GM18507 (cell line): ENCODE measurements at regions not wholly inside any gene's neighbourhood (a gene's known extent, or its start where the extent isn't known, plus 50 kb on each side); places are given as distances from the start of the nearest gene placed in this dataset.

Experiments used
- DNase-seq: peaks from one replicate; pipeline ENCODE4 v3.0.0; 2011; ENCODE audit warnings: low read depth; ENCODE audit not compliant: insufficient read length; ENCODE audit errors: extremely low spot score
- FAIRE-seq: peaks from 2 replicates; lab custom pipeline; 2011; peaks lifted over from hg19 to GRCh38; lab: Jason Lieb, UNC

DNA sequence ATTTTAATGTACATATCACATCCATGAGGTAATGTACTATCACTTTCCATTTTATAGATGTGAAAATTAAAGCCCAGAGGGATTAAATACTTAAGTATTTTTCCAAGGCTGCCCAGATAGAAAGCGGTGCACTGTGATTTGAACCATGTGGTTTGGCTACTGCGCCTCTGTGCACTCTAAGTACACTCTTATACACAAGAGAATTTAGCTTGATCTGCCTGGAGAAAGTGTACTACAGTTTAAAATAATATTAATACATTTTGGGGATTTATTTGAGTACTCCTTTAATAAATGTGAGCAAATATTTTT is 360.4 kb upstream of the ACTBL2 start:
- FAIRE-seq (no peak), DNase-seq (no peak)

- DNase-seq (no peak), FAIRE-seq (no peak)
These were observed 359.9 kb upstream of the ACTBL2 start for GRCh38 chr5:57842364-57843058.

DNA sequence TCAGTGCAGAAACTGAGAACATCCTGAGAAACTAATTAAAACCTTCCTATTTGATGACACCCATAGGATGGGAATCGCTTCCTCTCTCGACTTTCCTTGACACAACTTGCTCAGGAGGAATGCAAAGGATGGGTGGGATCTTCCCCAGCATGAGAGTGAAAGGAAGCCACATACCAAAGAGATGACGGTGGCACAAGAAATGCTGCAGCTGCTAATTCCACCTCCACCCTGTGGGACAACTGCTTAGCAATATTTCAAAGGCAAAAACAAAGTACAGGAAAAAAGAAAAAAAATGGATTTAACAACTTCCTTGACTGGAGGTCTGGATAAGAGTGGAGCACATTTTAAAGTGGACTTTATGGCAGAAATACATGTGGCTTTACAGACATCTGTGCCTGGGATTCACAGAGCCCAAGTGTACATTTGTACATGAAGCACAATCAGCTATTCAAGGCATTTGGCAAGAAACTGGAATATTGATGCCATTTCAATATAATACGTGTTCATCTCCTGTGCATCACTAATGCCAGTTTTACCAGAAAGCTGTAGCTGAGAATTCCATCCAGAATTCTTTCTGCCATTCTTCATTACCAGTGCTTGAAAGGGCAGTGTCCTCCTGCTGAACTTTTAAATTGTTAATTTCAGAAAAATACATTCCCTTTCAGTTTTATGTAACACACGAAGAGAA is 359.2 kb upstream of the ACTBL2 start:
- DNase-seq (no peak), FAIRE-seq (no peak)

DNA sequence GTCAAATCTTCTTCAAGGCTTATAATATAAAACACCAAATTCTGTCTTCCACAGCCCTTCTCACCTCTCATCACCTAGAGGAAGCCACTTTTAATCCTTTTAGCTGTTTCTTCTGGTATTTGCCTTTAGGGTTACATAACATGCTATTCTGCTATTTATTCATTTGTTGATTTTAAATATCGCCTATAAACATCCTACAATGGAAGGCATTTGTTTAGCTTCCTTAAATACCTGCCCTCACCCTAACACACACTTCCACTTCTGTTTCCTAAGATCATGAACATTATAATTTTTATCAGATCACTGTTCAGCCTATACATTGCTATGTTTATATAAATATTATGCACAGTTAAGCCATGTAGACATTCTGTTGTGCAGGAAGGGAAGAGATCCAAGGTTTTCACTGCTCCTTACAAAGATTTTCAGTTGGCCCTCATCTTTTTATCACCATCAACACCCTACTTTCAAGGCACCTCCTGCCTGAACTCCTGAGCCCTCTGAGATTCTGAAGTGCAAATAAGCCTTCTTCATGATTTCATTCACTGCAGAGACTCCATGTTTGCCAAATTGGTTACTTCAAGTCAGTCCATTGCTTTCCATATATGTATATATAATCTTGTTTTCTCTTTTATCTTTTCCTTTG is 356.9 kb upstream of the ACTBL2 start:
- FAIRE-seq (no peak), DNase-seq (no peak)

DNA sequence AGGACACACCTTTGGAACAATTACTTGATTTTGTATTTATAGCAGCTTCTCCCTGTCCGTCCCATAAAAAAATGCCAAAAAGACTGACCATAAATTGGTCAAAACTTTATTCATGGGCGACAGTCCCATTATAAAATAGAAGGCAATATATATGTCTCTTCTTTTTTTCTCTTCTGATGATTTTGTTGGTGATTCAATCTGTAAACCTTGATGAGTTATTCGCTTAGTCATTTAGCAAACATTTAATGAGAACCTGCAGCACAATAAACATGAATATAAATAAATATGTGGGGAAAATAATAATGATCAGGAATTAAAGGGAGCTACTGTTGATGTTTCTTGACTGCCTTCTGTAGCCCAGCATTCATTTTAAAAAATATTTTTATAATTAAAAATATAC is 356.4 kb upstream of the ACTBL2 start:
- FAIRE-seq (no peak), DNase-seq (no peak)

DNA sequence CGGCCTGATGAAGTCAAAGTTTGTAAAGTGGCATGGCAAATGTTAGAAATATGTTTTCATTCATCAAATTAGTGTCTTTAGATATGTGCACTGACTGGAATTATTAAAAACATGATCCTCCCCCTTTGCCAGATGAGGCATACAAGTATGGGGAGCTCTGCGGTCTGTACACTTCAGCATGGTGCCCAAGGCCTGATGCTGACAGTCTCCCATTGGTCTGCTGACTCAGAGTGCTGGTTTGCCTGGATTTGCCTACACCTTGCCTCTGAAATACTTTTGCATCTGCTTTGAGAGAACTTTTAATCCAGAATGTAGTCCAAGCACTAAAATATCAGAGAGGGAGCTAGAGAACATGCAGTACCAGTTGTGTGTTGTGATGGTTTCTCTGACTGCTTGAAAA is 354.3 kb upstream of the ACTBL2 start:
- DNase-seq (no peak), FAIRE-seq (no peak)

- DNase-seq (no peak), FAIRE-seq (no peak)
These were observed 353.7 kb upstream of the ACTBL2 start for GRCh38 chr5:57836331-57836730.

- DNase-seq (no peak), FAIRE-seq (no peak)
These were observed 352.4 kb upstream of the ACTBL2 start for GRCh38 chr5:57834829-57835608.

DNA sequence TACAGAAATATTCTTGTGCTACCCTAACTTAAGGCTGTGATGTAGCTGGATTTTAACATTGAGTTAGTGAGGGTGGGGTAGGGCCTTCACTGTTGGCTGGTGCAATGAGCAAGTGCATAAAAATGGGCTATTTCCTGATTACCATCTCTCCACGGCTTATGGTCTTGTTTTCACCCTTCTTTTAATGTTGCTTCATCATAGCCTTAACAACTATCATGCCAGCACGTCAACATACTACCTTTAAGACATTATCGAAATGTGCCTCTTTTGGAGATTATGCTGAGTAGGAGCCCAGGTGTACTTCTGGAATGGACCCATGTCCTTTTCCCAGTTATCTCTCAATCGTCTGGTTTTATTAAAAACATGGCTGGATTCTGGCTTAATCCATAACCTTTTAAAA is 350.9 kb upstream of the ACTBL2 start:
- FAIRE-seq (no peak), DNase-seq (no peak)

- DNase-seq (no peak), FAIRE-seq (no peak)
These were observed 350.3 kb upstream of the ACTBL2 start for GRCh38 chr5:57832875-57833274.

- DNase-seq: no peak
- no peak for FAIRE-seq
These were observed 349.3 kb upstream of the ACTBL2 start for GRCh38 chr5:57831932-57832331.

DNA sequence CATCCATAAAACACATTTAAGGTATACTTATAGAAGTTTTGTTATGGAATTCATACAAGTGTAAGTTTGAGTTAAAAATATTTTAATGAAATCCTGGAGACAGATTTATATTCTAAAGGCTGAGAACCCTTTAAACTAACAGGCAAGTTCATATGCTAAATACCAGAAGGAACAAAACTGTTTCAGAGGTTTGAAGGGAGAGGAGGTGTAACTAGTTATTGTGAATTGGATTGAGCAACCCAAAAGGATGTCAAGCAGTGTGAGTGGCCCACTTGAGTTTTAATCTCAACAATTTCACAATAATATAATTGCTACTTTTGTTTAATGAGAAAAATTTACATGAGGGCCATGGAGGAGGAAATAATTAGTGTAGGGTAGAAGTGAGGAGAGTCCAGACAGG is 348.5 kb upstream of the ACTBL2 start:
- FAIRE-seq: no peak
- no peak for DNase-seq

GRCh38 chr5:57828221-57828620 is 345.6 kb upstream of the ACTBL2 start:
- no peak for DNase-seq
- no peak for FAIRE-seq

DNA sequence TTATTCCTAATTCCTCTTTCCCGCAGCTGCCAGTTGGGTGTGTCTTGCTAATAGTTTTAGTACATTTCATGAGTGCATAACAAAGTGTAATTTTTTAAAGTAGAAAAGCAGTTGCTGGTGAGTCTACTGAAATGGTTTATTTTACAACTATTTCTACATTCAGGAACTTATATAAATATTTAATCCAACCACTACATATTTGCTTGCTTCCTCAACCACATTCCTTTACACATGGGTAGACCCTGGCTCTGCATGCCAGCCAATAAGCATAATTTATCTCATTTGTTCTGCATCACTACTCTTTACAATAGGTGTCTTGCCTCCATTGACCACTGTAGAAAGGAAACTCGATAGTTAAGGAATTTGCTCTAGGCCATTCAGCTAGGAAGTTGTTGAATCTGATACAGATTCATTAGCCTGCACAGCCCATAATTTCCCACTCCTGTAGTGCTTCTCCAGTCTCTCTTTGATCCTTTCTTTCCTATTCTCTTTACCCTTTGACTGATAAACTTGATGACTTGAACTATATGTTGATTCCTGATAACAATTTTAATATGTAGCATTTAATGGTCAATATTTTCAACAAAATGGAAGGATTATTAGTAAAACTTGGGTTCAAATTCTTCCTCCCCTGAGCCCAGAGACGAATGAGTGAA is 342.5 kb upstream of the ACTBL2 start:
- no peak for DNase-seq
- no peak for FAIRE-seq

GRCh38 chr5:57824623-57825022 is 342.0 kb upstream of the ACTBL2 start:
- DNase-seq (no peak), FAIRE-seq (no peak)

- no peak for FAIRE-seq
- no peak for DNase-seq
These were observed 341.4 kb upstream of the ACTBL2 start for GRCh38 chr5:57824047-57824446.

DNA sequence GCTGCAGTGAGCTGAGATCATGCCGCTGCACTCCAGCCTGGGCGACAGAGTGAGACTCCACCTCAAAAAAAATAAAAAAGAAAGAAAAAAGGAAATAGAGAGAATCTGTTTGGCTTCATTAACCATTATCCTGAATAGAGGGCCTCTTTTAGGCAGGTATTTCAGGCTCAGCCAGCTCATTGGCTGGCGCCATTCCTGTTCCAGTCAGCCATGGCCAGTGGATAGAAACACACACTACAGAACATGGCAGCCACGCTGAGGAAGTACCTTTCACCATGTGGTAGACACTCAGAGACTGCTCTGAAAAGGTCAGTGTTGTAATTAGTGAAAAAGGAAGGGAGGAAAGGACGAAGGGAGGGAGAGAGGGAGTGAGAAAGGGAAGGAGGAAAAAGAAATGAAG is 340.0 kb upstream of the ACTBL2 start:
- DNase-seq: no peak
- no peak for FAIRE-seq

DNA sequence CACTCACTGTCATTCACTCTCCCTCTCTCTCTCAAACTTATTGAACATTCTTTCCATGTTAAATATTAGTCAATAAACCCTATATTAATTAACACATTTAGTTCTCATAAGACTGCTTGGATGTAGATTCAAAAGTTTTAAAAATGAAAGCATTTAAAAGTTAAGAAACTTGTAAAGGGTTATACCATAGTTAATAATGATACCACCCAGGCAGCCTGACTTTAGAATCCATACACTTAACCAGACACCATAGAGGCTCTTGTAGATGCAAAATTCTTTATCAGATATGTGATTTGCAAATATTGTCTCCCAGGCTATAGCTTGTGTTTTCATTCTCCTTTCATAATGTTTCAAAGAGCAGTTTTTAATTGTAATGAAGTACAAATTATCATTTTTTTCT is 335.8 kb upstream of the ACTBL2 start:
- FAIRE-seq: no peak
- no peak for DNase-seq

- FAIRE-seq (peak; percentile 63), DNase-seq (no peak)
These were observed 335.3 kb upstream of the ACTBL2 start for GRCh38 chr5:57817924-57818323.

DNA sequence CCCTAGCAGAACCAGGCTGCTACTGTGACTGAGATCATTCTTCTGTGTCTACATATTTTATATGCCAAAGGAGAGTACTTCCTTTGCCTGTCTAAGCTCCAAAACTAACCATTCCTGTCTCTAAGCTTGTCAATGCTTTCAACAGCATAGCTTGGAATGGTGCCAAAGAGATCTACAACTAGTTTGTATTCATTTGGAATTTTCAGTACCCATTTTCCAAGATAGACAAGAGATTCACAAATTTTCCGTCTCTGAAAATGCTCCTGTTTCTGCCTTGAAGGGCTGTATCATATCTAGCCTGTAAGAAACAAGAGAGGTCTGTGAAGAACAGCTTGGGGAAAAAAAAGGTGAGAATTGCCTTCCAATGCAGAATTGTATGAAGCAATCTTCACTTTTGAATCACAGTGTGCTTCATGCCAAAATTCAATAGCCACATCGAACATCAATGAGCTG is 334.4 kb upstream of the ACTBL2 start:
- FAIRE-seq: no peak
- no peak for DNase-seq
